DOHH2 (cell line): ENCODE measurements at regions not wholly inside any gene's neighbourhood (a gene's known extent, or its start where the extent isn't known, plus 50 kb on each side); places are given as distances from the start of the nearest gene placed in this dataset.

Source experiments
- H3F3A ChIP-seq: fragments of 200-600 bp; sonication (generic), shearing (Covaris generic); 2 replicates; pipeline ENCODE4 v1.6.0; 2016; ENCODE audit warnings: antibody characterized with exemption, mild to moderate bottlenecking; ENCODE audit not compliant: control insufficient read depth, insufficient read depth
- H3K27ac ChIP-seq: fragments of 200-600 bp; sonication (generic); 2 replicates; pipeline ENCODE4 v1.5.1; 2014; ENCODE audit warnings: low read depth, mild to moderate bottlenecking, low read length, moderate library complexity
- H3K27me3 ChIP-seq: fragments of 200-600 bp; sonication (generic); 2 replicates; pipeline ENCODE4 v1.6.1; 2014; ENCODE audit warnings: mild to moderate bottlenecking, low read length, mixed read lengths; ENCODE audit not compliant: control insufficient read depth
- H3K36me3 ChIP-seq: fragments of 200-600 bp; sonication (generic); 2 replicates; pipeline ENCODE4 v1.6.1; 2014; ENCODE audit warnings: mild to moderate bottlenecking, low read length, moderate library complexity, mixed read lengths; ENCODE audit not compliant: control insufficient read depth
- H3K4me1 ChIP-seq: fragments of 200-600 bp; sonication (generic); 2 replicates; pipeline ENCODE4 v1.6.1; 2014; ENCODE audit warnings: mild to moderate bottlenecking, low read length, mixed read lengths; ENCODE audit not compliant: control insufficient read depth
- H3K4me2 ChIP-seq: fragments of 200-600 bp; sonication (generic); 2 replicates; pipeline ENCODE4 v1.6.0; 2014; ENCODE audit warnings: mild to moderate bottlenecking, low read length, moderate library complexity
- H3K4me3 ChIP-seq: fragments of 200-600 bp; sonication (generic); 2 replicates; pipeline ENCODE4 v1.5.1; 2014; ENCODE audit warnings: mild to moderate bottlenecking, low read length, mixed read lengths
- H3K79me2 ChIP-seq: fragments of 200-600 bp; sonication (generic); 2 replicates; pipeline ENCODE4 v1.6.1; 2014; ENCODE audit warnings: mild to moderate bottlenecking, low read length, mixed read lengths; ENCODE audit not compliant: control insufficient read depth
- H3K9me2 ChIP-seq: fragments of 200-600 bp; sonication (generic); replicated peaks from 2 replicates; pipeline ENCODE4 v1.6.1; 2014; ENCODE audit warnings: mild to moderate bottlenecking, low read length, mixed read lengths; ENCODE audit not compliant: control insufficient read depth
- H3K9me3 ChIP-seq: fragments of 200-600 bp; sonication (generic); 2 replicates; pipeline ENCODE4 v1.6.1; 2014; ENCODE audit warnings: antibody characterized with exemption, low read length, mixed read lengths; ENCODE audit not compliant: control insufficient read depth, insufficient read depth
- H4K20me1 ChIP-seq: fragments of 200-600 bp; sonication (generic); 2 replicates; pipeline ENCODE4 v1.6.0; 2014; ENCODE audit warnings: low read depth, mild to moderate bottlenecking, antibody characterized with exemption, low read length, moderate library complexity; ENCODE audit not compliant: control insufficient read depth, insufficient read depth
- CTCF ChIP-seq: fragments of 200-600 bp; sonication (generic); IDR thresholded peaks from one replicate; pipeline ENCODE4 v1.5.1; 2014; ENCODE audit warnings: antibody characterized with exemption, mild to moderate bottlenecking, low read depth, low read length; ENCODE audit not compliant: poor library complexity, severe bottlenecking
- EZH2phosphoT487 ChIP-seq: fragments of 200-600 bp; sonication (generic); IDR thresholded peaks from 2 replicates; pipeline ENCODE4 v1.6.1; 2017; ENCODE audit warnings: borderline replicate concordance, mild to moderate bottlenecking, antibody characterized with exemption, low read length, moderate library complexity, mixed read lengths

- no peak overlapping the region for H3K4me3 ChIP-seq
Observed at GRCh38 chr5:51203598-51203997, 179.7 kb upstream of the ISL1 start.

DNA sequence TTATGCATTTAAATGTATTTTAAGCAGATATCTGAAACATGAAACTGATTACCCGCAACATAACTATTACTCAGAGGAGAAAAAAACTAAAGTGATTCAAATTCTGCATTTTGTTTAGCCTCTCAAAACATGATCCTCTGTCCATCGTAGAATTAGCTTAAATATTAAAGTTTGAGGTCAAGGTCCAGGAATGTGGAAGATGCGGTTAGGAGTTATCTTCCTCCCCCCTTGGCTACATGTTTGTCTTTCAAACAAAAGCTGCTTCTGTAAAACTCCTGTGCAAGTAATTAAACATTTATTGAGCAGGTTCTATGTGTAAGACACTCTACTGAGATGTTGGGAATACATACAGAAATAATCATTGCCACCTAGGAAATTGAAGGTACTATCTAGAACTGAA, 175.0 kb upstream of the ISL1 start:
- Histone ChIP-seq H3K4me1 (no peaks in the 10 kb centered on the region), H3K4me3 (no peak overlapping the region), H3K79me2 (no peaks in the 10 kb centered on the region), H4K20me1 (no peaks in the 10 kb centered on the region), H3K9me3 (no peaks in the 10 kb centered on the region), H3K36me3 (no peaks in the 10 kb centered on the region), H3F3A (no peaks in the 10 kb centered on the region), H3K27me3 (no peaks in the 10 kb centered on the region), H3K4me2 (no peak overlapping the region), H3K9me2 (no peaks in the 10 kb centered on the region), H3K27ac (no peak overlapping the region)
- TF ChIP-seq CTCF (no peak), EZH2phosphoT487 (no peak)

More at GRCh38 chr5:51203598-51203997, 179.7 kb upstream of the ISL1 start:
- Histone ChIP-seq H3K79me2 (no peaks in the 10 kb centered on the region), H3K9me3 (no peaks in the 10 kb centered on the region), H3F3A (no peaks in the 10 kb centered on the region), H3K36me3 (no peaks in the 10 kb centered on the region), H3K27ac (no peak overlapping the region), H3K4me2 (no peak overlapping the region), H3K9me2 (no peaks in the 10 kb centered on the region), H4K20me1 (no peaks in the 10 kb centered on the region), H3K27me3 (no peaks in the 10 kb centered on the region), H3K4me1 (no peaks in the 10 kb centered on the region)
- TF ChIP-seq EZH2phosphoT487 = no peak
- TF ChIP-seq CTCF = no peak

- Histone ChIP-seq H3K4me3 (no peak overlapping the region), H3K9me3 (no peaks in the 10 kb centered on the region), H3K79me2 (no peaks in the 10 kb centered on the region), H3K4me2 (no peak overlapping the region), H3F3A (no peaks in the 10 kb centered on the region), H3K27me3 (no peaks in the 10 kb centered on the region), H3K36me3 (no peaks in the 10 kb centered on the region), H3K9me2 (no peaks in the 10 kb centered on the region), H4K20me1 (no peaks in the 10 kb centered on the region), H3K27ac (no peak overlapping the region), H3K4me1 (no peaks in the 10 kb centered on the region)
- TF ChIP-seq EZH2phosphoT487 = no peak
- no peak for TF ChIP-seq CTCF
Observed at GRCh38 chr5:51214746-51215145, 168.5 kb upstream of the ISL1 start.
